ENCODE measurements at regions not wholly inside any gene's neighbourhood (a gene's known extent, or its start where the extent isn't known, plus 50 kb on each side); places are given as distances from the start of the nearest gene placed in this dataset.

- DNase-seq: no peak
- TF ChIP-seq CTCF (IDR thresholded peaks at IDR 0.05) (no peak), POLR2A (IDR thresholded peaks at IDR 0.05) (no peak)
- ATAC-seq: no peak
- H3K4me1 ChIP-seq: no peaks in the 10 kb centered on the region
- intact Hi-C loops (cut with DNase I): no loop called here
- H3K36me3 ChIP-seq: no peaks in the 10 kb centered on the region
- no peaks in the 10 kb centered on the region for H3K27me3 ChIP-seq
- no peak overlapping the region for H3K27ac ChIP-seq
- no peak overlapping the region for H3K4me3 ChIP-seq
- H3K9me3 ChIP-seq: no peaks in the 10 kb centered on the region
These were observed 895.6 kb downstream of the RAB28 start for GRCh38 chr4:12588582-12588981.

- 74 to 85% (median 83%) methylated on average over 6 of the region's 6 CpGs for WGBS, 4 donors
- no peak for DNase-seq
- H3K27ac ChIP-seq: no peak overlapping the region
- no peaks in the 10 kb centered on the region for H3K27me3 ChIP-seq
- no peaks in the 10 kb centered on the region for H3K9me3 ChIP-seq
- TF ChIP-seq CTCF (IDR thresholded peaks at IDR 0.05): no peak
- no peak for TF ChIP-seq POLR2A (IDR thresholded peaks at IDR 0.05)
- H3K36me3 ChIP-seq: no peaks in the 10 kb centered on the region
- intact Hi-C loops (cut with DNase I): no loop called here
- ATAC-seq: no peak
- H3K4me3 ChIP-seq: no peak overlapping the region
- H3K4me1 ChIP-seq: no peaks in the 10 kb centered on the region
These were observed 897.7 kb downstream of the RAB28 start for GRCh38 chr4:12586242-12587006.

- no peaks in the 10 kb centered on the region for H3K27me3 ChIP-seq
- H3K9me3 ChIP-seq: no peaks in the 10 kb centered on the region
- DNase-seq (no peak), ATAC-seq (no peak)
- no peaks in the 10 kb centered on the region for H3K36me3 ChIP-seq
- 34 to 74% (median 56%) methylated on average over 4 of the region's 4 CpGs for WGBS, 4 donors
- no peaks in the 10 kb centered on the region for H3K4me1 ChIP-seq
- intact Hi-C loops (cut with DNase I): no loop called here
- H3K4me3 ChIP-seq: no peak overlapping the region
- no peak for TF ChIP-seq POLR2A (IDR thresholded peaks at IDR 0.05)
- no peak for TF ChIP-seq CTCF (IDR thresholded peaks at IDR 0.05)
- H3K27ac ChIP-seq: no peak overlapping the region
These were observed 899.8 kb downstream of the RAB28 start for GRCh38 chr4:12584116-12584875.

GRCh38 chr4:12583275-12583674 is 900.9 kb downstream of the RAB28 start:
- Histone ChIP-seq H3K27me3 (no peaks in the 10 kb centered on the region), H3K4me3 (no peak overlapping the region), H3K4me1 (no peaks in the 10 kb centered on the region), H3K27ac (no peak overlapping the region), H3K36me3 (no peaks in the 10 kb centered on the region), H3K9me3 (no peaks in the 10 kb centered on the region)
- intact Hi-C loops (cut with DNase I): no loop called here
- ATAC-seq: no peak
- DNase-seq: no peak
- 26 to 57% (median 30%) methylated on average over 1 of the region's 1 CpG for WGBS, 4 donors
- TF ChIP-seq CTCF (IDR thresholded peaks at IDR 0.05) (no peak), POLR2A (IDR thresholded peaks at IDR 0.05) (no peak)

Measured in heart left ventricle (tissue), 16 donors.